Fibroblast of mammary gland (primary cell): ENCODE measurements at regions not wholly inside any gene's neighbourhood (a gene's known extent, or its start where the extent isn't known, plus 50 kb on each side); places are given as distances from the start of the nearest gene placed in this dataset.
A peak's percentile ranks its signal among the peaks of the same experiment; 100 is the strongest.
"Not testable (repeated sequence)": the region's sequence is repeated elsewhere in the genome, so short reads cannot be mapped to it uniquely, and the experiment has no call there.

Source experiments
- DNase-seq: peaks from one replicate; pipeline ENCODE4 v3.0.0-alpha.2; 2010; ENCODE audit warnings: low read depth
- H3K4me3 ChIP-seq: 2 replicates; pipeline ENCODE4 v1.5.1; 2011; ENCODE audit warnings: low read depth, mild to moderate bottlenecking, low read length, moderate library complexity; ENCODE audit not compliant: control insufficient read depth
- CTCF ChIP-seq: conservative IDR thresholded peaks from 2 replicates; pipeline ENCODE4 v1.5.1; 2011; ENCODE audit warnings: low read depth, low read length, inconsistent platforms; ENCODE audit not compliant: control insufficient read depth, insufficient read depth

- no peak overlapping the region for H3K4me3 ChIP-seq
- peak; percentile 53 for TF ChIP-seq CTCF
- DNase-seq = peak; percentile 54
Measured at GRCh38 chr6:122184401-122184827, 215.0 kb upstream of the HSF2 start.

- DNase-seq, H3K4me3 ChIP-seq: not testable (repeated sequence)
Measured at GRCh38 chr6:122185458-122185857, 214.0 kb upstream of the HSF2 start.

GRCh38 chr6:122187186-122187585 is 212.3 kb upstream of the HSF2 start:
- no peak for TF ChIP-seq CTCF
- no peak overlapping the region for H3K4me3 ChIP-seq
- no peak for DNase-seq

GRCh38 chr6:122198922-122199321 is 200.5 kb upstream of the HSF2 start:
- H3K4me3 ChIP-seq = no peak overlapping the region
- TF ChIP-seq CTCF = no peak
- DNase-seq = no peak

GRCh38 chr6:122200440-122200839 is 199.0 kb upstream of the HSF2 start:
- DNase-seq = peak; percentile 54
- no peak for TF ChIP-seq CTCF
- no peak overlapping the region for H3K4me3 ChIP-seq

- H3K4me3 ChIP-seq = no peak overlapping the region
- no peak for TF ChIP-seq CTCF
- no peak for DNase-seq
Measured at GRCh38 chr6:122202576-122203137, 196.8 kb upstream of the HSF2 start.

- DNase-seq = no peak
- no peak overlapping the region for H3K4me3 ChIP-seq
- TF ChIP-seq CTCF = no peak
Measured at GRCh38 chr6:122207061-122207460, 192.4 kb upstream of the HSF2 start.

- no peak for TF ChIP-seq CTCF
- H3K4me3 ChIP-seq = no peak overlapping the region
- DNase-seq = peak; percentile 19
Measured at GRCh38 chr6:122207794-122208193, 191.7 kb upstream of the HSF2 start.
